Left renal pelvis (tissue), 4 donors: ENCODE measurements at regions not wholly inside any gene's neighbourhood (a gene's known extent, or its start where the extent isn't known, plus 50 kb on each side); places are given as distances from the start of the nearest gene placed in this dataset.

Experiments
- DNase-seq, 4 donors: peaks; one replicate each; pipeline ENCODE4 v3.0.0-alpha.2; 2013; ENCODE audit warnings: low read depth in 4 of 4, low spot score in 3 of 4

DNA sequence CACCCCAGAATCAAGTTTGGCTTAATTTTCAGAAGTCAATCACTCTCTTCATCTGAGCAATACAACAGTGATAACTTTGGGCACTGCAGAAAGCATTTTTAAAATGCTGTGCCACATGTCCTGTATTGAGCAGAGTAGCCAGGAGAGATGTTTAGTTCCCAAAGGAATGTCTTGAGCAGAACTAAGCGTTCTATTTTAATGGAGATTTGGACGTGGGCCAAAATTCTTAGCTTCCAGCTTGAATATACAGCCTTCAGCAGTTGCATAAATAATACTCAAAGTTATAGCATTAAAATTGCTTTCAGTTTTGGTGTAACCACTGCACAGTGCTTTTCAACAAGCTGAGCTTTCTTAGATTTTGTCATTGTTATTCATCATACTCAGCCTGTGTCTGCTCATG is 679.2 kb downstream of the NLGN4X start:
- DNase-seq, result peak in 1 of 4 donors; percentile 2

DNA sequence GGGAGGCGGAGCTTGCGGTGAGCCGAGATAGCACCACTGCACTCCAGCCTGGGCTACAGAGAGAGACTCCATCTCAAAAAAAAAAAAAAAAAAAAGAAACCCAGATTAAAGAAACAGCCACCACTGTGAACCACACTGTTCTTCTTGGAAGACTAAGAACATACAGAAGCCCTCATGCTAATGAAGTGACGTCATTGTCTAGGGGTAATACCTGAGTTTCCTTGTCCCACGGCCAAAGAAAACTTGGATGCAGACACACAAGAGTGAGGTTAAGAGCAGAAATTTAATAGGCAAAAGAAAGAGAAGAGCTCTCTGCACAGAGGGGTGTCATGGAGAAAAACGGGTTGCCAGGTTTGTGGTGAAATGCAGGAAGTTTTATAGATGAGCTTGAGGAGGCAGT is 691.6 kb downstream of the NLGN4X start:
- no peak for DNase-seq

DNA sequence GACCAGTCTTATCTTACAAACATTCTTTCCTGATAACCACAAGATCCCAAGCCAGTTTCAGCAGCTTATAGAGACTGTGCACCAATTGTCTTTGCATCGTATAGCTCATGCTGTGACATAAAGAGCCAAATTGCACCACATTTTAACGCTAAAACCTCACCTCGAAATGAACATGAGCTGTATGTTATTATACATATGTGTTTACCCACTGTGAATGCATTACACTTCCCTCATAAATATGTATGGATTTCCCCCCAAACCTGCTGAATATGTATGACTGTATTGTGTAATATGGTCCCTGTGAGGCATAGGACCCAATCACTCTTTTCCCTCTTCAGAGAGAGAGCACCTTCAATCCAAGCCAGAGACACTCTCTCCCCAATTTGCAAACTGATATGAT is 692.4 kb downstream of the NLGN4X start:
- DNase-seq, result no peak

DNA sequence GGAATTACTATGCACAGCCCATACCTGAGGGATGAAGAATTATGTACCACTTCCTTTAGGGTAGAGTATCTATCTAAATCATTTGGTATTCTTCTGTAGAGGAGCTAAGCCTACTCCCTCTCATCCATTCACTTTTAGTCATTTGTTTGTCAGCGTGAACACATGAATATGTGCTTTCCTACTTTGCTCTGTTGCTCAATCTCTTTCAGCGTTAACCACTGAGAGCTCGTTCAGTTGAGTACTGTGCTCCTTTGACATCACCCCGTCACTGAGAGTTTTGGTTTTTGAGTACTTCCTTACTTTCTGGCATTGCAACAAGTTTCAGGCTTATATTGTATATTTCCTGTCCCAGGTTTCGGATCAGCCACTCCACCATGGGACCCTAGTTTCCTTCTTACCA is 700.6 kb downstream of the NLGN4X start:
- DNase-seq, result no peak

DNA sequence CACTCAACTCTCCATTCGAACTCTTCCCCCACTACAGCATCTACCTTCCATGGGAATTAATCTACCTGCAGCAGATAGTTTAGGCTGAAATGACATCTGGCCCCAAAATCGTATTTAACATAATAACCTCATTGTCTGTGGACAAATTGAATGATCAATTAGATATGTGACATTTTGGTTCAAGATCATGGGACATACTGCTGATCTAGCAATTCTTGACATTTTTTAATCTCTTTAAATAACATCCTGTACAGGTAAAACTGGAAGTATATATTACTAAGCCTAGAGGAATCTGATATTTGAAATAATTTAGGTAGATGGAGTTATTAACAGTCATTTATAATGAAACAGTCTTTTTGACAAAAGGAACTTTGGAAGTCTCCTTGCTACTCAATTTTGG is 702.5 kb downstream of the NLGN4X start:
- DNase-seq, result no peak

DNA sequence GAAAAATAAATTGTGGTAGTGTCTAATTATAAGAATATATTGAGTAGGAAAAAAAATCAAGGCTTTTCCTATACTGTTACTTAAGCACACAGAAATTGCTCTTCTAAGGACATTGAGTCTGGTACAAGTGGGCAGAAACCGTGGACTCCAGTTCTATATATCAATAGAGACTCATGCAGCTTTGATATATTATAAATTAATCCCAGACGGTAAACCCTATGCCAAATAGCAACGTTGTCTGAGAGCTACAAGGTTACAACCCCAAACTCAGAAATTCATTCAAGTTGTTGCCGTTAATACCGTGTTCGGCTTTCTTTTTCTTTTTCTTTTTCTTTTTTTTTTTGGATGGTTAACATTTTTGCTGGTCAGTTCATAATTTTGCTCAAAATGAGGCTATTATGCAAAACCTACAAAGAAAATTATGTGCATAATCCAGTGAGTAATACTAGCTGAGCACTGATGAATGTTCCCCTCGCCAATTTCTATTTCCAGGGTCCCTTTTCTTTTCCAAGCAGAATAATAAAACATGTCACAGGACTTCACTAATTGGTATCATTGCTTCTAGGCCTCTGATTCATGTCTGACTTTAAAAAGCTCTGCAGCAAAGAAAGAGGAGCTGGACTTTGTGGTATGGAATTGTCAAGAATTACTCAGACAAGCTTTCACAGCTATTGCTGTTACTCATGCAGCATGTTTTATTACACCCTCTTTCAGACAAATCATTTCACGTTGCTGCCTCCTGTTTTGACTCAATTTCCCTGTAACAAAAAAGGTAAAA is 737.7 kb downstream of the NLGN4X start:
- DNase-seq, result no peak

DNA sequence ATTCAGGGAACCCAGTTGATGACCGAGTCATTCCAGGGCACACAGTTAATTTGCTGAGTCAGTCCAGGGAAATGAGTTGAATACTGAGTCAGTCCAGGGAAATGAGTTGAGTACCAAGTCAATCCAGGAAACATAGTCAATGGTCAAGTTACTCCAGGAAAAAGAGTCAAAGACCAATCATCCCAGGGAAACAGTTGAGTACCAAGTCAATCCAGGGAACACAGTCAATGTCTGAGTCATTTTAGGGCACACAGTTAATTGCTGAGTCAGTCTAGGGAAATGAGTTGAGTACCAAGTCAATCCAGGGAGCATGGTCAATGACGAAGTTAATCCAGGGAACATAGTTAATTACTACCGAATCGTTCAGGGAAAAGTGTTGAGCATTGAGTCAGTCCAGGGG is 754.4 kb downstream of the NLGN4X start:
- DNase-seq, result no peak

DNA sequence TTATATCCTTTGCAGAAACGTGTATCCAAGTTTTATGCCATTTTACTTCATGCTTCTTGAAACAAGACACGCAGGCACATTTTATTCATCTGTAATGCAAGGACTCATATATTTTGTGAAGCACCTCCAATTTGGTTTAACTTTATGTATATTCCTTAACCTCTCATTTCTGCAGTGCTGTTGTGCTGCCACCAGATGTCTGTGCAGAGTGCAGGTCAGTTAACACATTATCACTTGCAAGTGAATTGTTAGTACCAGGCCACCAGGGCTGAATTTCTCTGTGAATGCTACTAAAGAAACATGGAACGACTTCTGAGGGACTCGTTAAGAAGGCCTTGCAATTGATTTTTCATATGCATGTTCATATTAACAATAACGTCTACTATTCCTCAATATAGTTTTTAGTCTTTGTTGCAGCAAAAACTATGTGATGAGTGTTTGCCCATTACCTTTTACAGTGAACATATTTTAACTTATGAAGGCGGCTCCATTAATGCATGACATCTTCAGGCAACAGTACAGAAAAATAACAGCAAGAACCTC is 770.3 kb downstream of the NLGN4X start:
- no peak for DNase-seq

DNA sequence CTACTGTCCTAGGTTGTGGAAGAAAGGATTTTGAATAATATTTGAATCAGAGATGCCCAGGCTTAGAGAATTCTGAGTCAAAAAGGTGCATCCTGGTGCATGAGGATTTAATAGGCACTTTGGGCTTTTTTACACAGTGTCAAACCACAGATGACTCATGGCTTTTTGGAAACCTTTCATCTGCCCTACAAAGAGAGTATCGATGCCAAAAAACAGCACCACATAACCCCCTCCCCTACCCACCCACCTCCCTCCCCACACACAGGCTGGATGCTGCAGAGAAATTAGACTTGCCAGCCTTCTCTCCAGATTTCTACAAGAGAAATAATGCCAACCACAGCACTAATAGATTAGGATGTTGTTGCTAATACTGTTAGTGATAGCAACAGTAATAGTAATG is 779.3 kb downstream of the NLGN4X start:
- DNase-seq, result no peak

DNA sequence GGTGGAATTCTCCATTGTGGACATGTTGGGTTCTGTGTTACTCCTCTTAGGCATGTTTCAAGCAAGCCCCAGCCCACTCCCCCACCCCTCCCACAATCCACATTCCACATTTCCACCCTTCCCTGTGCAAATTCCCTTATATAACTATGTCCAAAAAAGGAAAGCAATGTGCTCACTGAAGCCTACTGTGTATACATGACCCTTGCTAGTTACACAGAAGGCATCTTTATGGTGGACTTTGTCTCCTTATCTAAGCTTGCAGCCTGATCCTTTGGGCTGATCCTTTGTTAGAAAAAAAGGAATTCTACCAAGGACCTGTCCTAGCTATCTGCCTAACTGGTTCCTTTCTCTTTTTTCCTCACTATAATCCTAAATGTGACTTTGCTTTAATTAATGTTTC is 796.8 kb downstream of the NLGN4X start:
- no peak for DNase-seq

DNA sequence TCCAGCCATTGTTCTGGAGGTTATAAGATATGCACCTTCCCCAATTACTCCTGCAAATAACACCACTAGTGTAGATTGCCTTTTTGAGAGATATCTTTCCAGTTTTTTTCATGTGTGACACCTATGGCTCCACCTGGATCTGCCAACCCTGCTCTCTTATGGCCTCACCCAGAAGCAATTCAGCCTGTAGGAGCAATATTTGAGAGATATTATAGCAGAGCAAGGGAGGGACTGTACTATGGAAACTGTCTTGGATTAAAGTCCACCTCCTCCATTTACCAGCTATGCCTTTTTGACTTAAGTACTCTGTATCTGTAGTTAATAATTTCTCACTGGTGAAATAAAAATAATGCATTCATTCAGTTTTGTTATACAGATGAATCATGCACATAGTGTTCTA is 803.5 kb downstream of the NLGN4X start:
- DNase-seq, result no peak

DNA sequence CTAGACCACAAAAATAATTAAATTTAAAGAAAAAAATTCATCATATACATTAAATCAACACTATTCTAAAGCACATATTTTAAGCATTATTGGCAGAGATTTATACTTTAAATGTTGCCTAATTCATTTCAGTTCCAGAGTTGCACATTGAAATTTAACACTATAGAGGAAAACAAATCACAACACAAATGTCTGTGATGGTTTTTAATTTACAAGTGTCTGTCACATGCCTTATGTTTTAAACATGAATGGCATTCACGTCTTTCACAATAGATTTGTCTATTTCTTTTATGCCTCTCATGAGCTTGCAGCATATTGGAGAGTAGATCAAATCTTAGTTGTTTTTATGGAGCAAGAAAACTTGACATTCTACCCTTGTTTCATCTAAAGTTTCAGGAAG is 811.3 kb downstream of the NLGN4X start:
- DNase-seq, result no peak

DNA sequence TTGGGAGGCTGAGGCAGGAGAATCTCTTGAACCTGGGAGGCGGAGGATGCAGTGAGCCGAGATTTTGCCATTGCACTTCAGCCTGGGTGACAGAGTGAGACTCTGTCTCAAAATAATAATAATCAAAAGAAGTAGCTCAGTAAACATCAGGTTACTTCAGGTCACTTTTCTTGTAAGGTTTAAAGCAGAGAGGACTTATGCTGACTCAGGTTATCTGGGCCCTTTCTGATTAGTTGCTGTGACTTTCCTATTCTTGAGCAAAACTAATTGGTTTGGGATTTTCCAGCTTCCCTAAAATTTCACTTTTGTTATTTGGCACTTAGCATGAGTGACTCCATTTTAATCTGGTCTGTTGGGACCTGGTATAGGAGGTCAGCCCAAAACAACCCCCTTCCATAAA is 812.9 kb downstream of the NLGN4X start:
- no peak for DNase-seq

DNA sequence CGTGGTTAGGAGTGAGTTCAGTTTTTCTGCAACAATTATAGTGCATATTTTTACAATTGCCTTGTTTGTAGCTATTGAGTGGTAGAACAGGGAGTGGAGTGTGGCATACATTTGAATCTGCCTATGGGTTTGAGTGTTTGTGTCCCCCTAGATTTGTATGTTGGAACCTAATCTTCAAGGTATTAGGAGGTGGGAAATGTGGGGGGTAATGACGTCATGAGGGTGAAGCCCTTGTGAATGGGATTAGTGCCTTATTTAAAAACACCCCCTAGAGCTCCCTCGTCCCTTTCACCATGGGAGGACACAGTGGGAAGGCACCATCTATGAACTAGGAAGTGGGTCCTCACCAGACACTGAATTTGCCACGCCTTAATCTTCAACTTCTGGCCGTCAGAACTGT is 819.6 kb downstream of the NLGN4X start:
- DNase-seq, result no peak

DNA sequence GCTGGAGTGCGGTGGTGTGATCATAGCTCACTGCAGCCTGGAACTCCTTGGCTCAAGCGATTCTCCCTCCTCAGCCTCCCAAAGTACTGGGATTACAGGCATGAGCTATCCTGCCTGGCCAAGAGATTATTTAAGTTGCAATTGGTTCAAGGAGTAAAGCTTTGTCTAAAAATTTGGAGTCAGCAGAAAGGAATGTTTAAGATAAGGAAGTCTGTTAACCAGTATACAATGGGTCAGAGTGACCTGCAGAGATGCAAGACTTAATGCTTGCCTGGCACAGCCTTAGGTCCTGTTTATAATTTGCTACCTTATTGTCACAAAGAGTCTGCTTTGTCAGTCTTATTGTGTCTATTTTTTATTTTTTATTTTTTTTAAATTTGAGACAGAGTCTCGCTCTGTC is 826.2 kb downstream of the NLGN4X start:
- no peak for DNase-seq

DNA sequence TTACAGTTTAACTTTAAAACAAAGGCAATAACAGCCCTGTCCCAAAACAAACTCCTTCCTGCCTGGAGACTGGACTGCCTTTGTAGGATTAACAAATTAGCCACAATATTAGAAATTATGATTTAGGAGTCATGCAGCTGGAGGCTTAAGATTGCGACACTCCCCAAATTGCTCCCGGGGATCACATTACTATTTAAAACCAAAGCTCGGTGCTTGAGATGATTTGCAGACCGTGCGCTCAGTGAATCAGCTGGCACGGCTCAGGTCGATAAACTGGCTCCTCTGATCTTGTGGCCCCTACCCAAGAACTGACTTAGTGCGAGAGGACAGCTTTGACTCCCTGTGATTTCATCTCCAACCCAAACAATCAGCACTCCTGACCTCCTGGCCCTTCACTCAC is 829.3 kb downstream of the NLGN4X start:
- DNase-seq, result no peak

DNA sequence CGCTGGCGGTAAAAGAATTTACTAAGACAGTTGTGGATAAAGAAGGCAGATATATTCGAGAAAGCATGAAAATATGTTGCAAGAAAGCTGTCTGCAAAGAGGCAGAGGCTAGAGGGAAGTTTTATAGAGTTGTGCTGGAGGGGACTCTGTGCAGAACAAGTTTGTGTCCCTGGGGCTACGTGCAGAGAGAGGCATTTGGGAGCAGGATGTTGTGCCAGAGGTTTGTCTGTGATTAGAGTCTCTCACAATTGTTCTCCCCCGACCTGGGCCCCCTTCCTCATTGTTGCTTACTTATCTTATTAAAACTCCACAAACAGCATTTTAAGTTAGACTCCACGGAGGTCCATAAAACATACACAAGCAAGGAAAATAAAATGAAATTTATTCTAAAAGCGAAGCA is 831.3 kb downstream of the NLGN4X start:
- no peak for DNase-seq

DNA sequence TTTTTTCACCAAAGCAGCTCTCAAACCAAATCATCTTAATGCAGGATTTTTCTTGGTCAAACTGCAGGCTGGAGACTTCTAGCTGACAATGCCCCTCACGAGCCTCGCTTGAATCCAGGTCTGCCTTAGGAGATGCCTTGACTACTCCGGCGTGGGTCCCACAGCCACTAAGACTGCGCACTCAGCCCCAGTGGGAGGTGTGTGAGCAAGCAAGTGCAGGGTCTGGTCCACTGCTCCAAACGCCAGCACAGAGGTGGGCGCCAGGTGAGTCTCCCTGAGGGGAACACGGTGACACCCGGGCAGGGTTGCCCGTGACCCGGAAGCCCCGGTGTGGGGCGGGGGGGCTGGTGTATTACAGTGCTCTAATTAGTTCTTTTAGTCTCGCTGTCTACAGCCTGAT is 838.3 kb downstream of the NLGN4X start:
- no peak for DNase-seq

DNA sequence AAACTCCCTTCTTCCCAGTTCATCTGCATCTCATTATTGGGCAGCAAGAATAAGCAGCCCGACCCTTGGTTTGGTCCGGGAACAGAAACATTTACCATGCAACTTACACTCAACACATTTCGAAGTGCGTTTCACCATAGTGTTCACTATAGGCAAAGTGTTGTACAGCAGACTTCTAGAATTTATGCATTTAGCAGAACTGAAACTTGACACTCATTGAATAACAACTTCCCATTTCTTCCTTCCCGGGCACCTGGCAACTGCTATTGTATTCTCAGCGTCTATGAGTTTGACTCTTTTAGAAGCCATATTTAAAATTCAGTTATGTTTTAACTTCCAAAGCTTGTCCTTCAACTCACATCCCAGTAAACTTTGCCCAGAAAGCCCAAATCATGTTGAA is 840.6 kb downstream of the NLGN4X start:
- no peak for DNase-seq

DNA sequence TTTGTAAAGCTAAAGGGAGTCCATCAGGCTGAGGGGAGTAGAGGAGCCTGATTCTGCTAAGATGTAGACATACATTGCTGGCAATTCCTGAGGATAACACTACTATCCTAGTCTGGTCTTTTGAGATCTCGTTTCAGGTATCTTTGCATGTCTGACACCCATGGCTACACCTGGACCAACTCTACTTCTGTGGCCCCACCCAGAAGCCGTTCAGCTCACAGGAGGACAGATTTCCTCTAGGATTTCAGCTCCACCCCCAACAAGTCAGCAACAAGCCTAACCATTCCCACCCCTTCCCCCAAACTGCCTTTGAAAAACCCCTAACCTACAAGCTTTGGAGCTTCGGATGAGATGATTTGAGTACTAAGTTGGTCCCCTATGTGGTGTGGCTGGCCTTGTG is 848.2 kb downstream of the NLGN4X start:
- no peak for DNase-seq

DNA sequence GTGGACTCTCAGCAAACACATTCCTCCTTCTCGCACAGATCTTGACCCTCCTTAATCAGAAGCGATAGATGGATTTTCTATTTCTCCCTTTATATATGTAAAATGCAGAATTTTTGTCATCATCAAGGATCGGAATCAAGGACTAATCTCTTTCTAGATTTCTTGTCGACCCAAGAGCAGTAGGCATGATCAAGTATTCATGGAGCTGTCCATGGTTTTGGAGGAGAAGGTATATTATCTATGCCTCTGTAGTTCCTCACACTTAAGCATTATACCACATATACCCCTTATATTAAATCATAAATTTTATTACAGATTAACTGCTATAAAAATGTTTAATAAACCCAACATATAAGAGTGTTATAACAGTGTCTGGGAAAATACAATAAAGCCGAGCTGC is 886.8 kb downstream of the NLGN4X start:
- DNase-seq, result no peak

DNA sequence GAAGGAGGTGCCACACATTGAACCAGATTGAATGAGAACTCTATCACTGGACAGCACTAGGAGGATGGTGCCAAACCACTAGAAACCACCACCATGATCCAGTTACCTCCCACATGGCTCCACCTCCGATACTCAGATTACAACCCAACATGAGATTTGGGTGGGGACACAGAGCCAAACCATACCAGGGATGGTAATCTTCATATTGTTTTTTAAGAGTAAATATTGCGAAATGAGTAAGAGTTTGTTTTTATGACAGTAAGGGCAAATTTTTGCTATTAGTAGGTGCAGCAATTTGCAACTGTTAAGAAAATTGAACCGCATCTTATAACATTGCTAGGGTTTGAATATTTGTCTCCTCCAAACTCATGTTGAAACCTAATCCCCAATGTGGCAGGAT is 891.5 kb downstream of the NLGN4X start:
- DNase-seq, result no peak

DNA sequence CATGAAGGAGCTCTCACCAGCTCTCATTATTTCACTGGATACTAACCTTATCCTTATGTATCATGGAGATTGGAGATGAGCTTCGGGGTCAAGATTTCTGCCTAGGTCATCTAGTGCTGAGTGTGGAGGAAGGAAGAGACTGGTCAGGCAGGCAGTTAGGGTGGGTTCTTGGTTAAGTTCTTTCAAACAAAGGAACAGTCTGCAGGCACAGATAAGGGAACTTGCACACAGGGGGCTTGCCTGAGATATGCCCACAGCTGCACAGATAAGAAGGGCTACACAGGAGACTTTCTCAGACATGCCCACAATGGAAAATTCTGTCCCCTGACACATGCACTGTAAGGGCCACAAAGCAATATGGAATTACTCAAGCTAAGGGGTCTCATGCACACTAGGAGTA is 904.1 kb downstream of the NLGN4X start:
- no peak for DNase-seq
